ENCODE measurements at regions not wholly inside any gene's neighbourhood (a gene's known extent, or its start where the extent isn't known, plus 50 kb on each side); places are given as distances from the start of the nearest gene placed in this dataset.

DNA sequence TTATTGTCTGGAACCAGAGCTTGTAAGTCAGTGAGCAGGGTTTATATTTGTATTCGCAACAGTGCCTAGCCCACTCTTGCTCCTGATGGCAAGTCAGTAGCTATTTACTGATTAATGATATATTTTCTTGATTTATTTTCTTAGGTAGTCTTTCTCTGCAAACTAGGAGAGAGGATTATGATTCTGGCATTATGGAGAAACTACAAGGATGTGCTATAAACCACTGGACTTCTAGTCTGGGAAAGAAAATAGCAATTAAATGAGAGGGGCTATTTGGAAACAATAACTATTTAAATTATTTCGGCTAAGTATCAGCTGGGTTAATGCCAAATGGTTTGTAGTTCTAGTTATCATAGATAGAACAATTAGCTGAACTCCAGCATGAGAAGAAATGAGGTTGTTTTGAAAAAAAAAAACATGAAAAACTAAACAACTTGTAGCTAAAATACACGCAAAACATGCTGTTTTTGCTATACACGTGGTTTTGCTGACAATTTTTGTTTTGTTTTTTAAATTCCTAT lies 304.9 kb upstream of the TCF21 start:
- DNase-seq (ENCODE audit: low read depth, low spot score) (no peak), FAIRE-seq (no peak), ATAC-seq (no peak)
- ChIA-PET SMC1A (ENCODE audit: uncharacterized antibody, unreplicated experiment) (interaction anchor here (0.6 kb wide), 1 partner anchor 843 kb away, joined by 3 read pairs; no protein-coding TSS in a partner anchor), RAD21 (ENCODE audit: unreplicated experiment) (no interaction called here), CTCF (no interaction called here), POLR2A (no interaction called here)
- Histone ChIP-seq H3K79me2 (ENCODE audit: control insufficient read depth, insufficient read depth, low read length) (no peaks in the 10 kb centered on the region), H3K27ac (ENCODE audit: control insufficient read depth, insufficient read depth) (no peak overlapping the region), H3K4me2 (ENCODE audit: control insufficient read depth, insufficient read depth) (no peak overlapping the region), H2AFZ (ENCODE audit: control insufficient read depth, low read depth, low read length) (no peak overlapping the region), H3K4me1 (ENCODE audit: control insufficient read depth, insufficient read depth, low read length) (no peaks in the 10 kb centered on the region), H3K27me3 (replicated peaks in 1 of 2; ENCODE audit: control insufficient read depth in 2 of 2, insufficient read depth in 2 of 2, low read length in 1 of 2) (no peaks in the 10 kb centered on the region), H3K9ac (ENCODE audit: control insufficient read depth, insufficient read depth, low read length) (no peak overlapping the region), H3K36me3 (ENCODE audit: control insufficient read depth in 2 of 2, insufficient read depth in 2 of 2, low read length in 1 of 2) (no peaks in the 10 kb centered on the region), H3K4me3 (no peak overlapping the region), H4K20me1 (ENCODE audit: control insufficient read depth, insufficient read depth) (no peaks in the 10 kb centered on the region), H3K9me3 (replicated peaks; ENCODE audit: control insufficient read depth, insufficient read depth, low read length) (no peaks in the 10 kb centered on the region)
- WGBS (ENCODE audit: insufficient coverage, insufficient replicate concordance, low lambda C conversion rate, missing lambda C conversion rate): 31% methylated on average over 4 of the region's 4 CpGs
- in situ Hi-C loops (cut with MboI) (no loop called here), intact Hi-C loops (cut with micrococcal nuclease; ENCODE audit: unreplicated experiment) (no loop called here)
- no peak for TF ChIP-seq HCFC1 (IDR thresholded peaks at IDR 0.05; ENCODE audit: low read length)
- BruUV-seq (replicated peaks): no TSS peak

DNA sequence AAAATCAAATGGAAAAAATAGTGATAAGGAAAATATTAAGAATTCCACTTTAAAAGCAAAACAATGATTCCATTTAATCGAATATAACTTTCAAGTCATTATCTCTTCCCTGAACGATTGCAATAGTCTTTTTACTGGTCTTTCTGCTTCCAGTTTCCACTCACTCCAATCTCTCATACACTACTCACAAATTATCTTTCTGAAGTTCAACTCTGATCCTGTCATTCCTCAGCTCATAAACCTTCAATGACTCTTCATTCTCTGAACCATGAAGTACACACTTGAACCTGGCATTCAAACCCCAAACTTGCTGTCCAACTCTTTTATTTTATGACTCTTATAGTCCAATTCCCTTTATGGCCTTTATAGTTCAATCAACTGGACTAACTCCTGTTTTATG lies 304.1 kb upstream of the TCF21 start:
- no peak overlapping the region for H2AFZ ChIP-seq (ENCODE audit: control insufficient read depth, low read depth, low read length)
- WGBS (ENCODE audit: insufficient coverage, insufficient replicate concordance, low lambda C conversion rate, missing lambda C conversion rate): 6% methylated on average over 2 of the region's 2 CpGs
- ChIA-PET CTCF (no interaction called here), SMC1A (ENCODE audit: uncharacterized antibody, unreplicated experiment) (interaction anchor here (0.6 kb wide), 1 partner anchor 844 kb away, joined by 3 read pairs; no protein-coding TSS in a partner anchor), RAD21 (ENCODE audit: unreplicated experiment) (no interaction called here), POLR2A (no interaction called here)
- in situ Hi-C loops (cut with MboI): no loop called here
- no peaks in the 10 kb centered on the region for H3K4me1 ChIP-seq (ENCODE audit: control insufficient read depth, insufficient read depth, low read length)
- ATAC-seq (no peak), DNase-seq (ENCODE audit: low read depth, low spot score) (no peak), FAIRE-seq (no peak)
- no peak overlapping the region for H3K9ac ChIP-seq (ENCODE audit: control insufficient read depth, insufficient read depth, low read length)
- H3K36me3 ChIP-seq (ENCODE audit: control insufficient read depth in 2 of 2, insufficient read depth in 2 of 2, low read length in 1 of 2): no peaks in the 10 kb centered on the region
- H3K9me3 ChIP-seq (replicated peaks; ENCODE audit: control insufficient read depth, insufficient read depth, low read length): no peaks in the 10 kb centered on the region
- BruUV-seq (replicated peaks): no TSS peak
- no peak overlapping the region for H3K4me3 ChIP-seq
- no peaks in the 10 kb centered on the region for H3K79me2 ChIP-seq (ENCODE audit: control insufficient read depth, insufficient read depth, low read length)
- no peak for TF ChIP-seq NR2F1 (conservative IDR thresholded peaks at IDR 0.05)
- no peak for TF ChIP-seq YBX1 (IDR thresholded peaks at IDR 0.05)
- no peak for TF ChIP-seq IRF3 (IDR thresholded peaks at IDR 0.05)
- TF ChIP-seq FOXM1 (IDR thresholded peaks at IDR 0.05; ENCODE audit: low read depth, low read length): no peak
- TF ChIP-seq ETV6 (conservative IDR thresholded peaks at IDR 0.05 in 1 of 2, IDR thresholded peaks at IDR 0.05 in 1 of 2; ENCODE audit: borderline replicate concordance in 1 of 2, low read depth in 1 of 2): no peak
- TF ChIP-seq NR2C1 (IDR thresholded peaks at IDR 0.05): no peak
- TF ChIP-seq SPI1 (IDR thresholded peaks at IDR 0.05; ENCODE audit: borderline replicate concordance, insufficient read depth, low read depth, low read length): no peak
- TF ChIP-seq, protein P1, sequence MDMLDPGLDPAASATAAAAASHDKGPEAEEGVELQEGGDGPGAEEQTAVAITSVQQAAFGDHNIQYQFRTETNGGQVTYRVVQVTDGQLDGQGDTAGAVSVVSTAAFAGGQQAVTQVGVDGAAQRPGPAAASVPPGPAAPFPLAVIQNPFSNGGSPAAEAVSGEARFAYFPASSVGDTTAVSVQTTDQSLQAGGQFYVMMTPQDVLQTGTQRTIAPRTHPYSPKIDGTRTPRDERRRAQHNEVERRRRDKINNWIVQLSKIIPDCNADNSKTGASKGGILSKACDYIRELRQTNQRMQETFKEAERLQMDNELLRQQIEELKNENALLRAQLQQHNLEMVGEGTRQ (IDR thresholded peaks at IDR 0.05; ENCODE audit: borderline replicate concordance, low read depth, low read length): no peak
- TF ChIP-seq ESRRA (IDR thresholded peaks at IDR 0.05; ENCODE audit: low read length): no peak
- no peak for TF ChIP-seq NFIC (IDR thresholded peaks at IDR 0.05; ENCODE audit: low read depth, low read length)
- H3K27ac ChIP-seq (ENCODE audit: control insufficient read depth, insufficient read depth): no peak overlapping the region
- H4K20me1 ChIP-seq (ENCODE audit: control insufficient read depth, insufficient read depth): no peaks in the 10 kb centered on the region
- H3K4me2 ChIP-seq (ENCODE audit: control insufficient read depth, insufficient read depth): no peak overlapping the region
- intact Hi-C loops (cut with micrococcal nuclease; ENCODE audit: unreplicated experiment): no loop called here
- no peaks in the 10 kb centered on the region for H3K27me3 ChIP-seq (replicated peaks in 1 of 2; ENCODE audit: control insufficient read depth in 2 of 2, insufficient read depth in 2 of 2, low read length in 1 of 2)
